K562 (cell line): ENCODE measurements at regions not wholly inside any gene's neighbourhood (a gene's known extent, or its start where the extent isn't known, plus 50 kb on each side); places are given as distances from the start of the nearest gene placed in this dataset.

Experiments used
- ATAC-seq: fragments of 200-7000 bp; cut with Tn5 transposase; 3 replicates; pipeline ENCODE4 v1.9.1; 2020; ENCODE audit warnings: moderate library complexity
- BruUV-seq: library from RNA; stranded (reverse); fragments of 400-500 nt; replicated peaks from 2 replicates; lab custom pipeline; 2021; lab: Mats Ljungman, UMichigan
- CTCF ChIA-PET: fragments of 300-600 bp; formaldehyde crosslinking; extraction: SDS; loops from one replicate; lab custom pipeline; 2021; ENCODE audit warnings: low intra/inter-chr PET ratio; lab: Yijun Ruan, JAX
- POLR2A ChIA-PET: fragments of 300-600, 350-650 bp; sonication (Branson Sonifier 250); formaldehyde crosslinking; extraction: SDS; loops from one replicate; lab custom pipeline; 2021; ENCODE audit warnings: antibody characterized with exemption, inconsistent platforms; lab: Yijun Ruan, JAX
- DNase-seq, 4 experiments: peaks; one replicate each; pipeline versions ENCODE4 v3.0.0 to v3.0.0-alpha.2; 2011 to 2018; ENCODE audit warnings: low spot score in 3 of 4, mixed read lengths in 3 of 4; ENCODE audit errors: extremely low read depth in 1 of 4
- FAIRE-seq: peaks from 2 replicates; lab custom pipeline; 2011; peaks lifted over from hg19 to GRCh38; lab: Jason Lieb, UNC
- H2AFZ ChIP-seq: 2 replicates; pipeline ENCODE4 v1.6.0; 2011; ENCODE audit warnings: low read depth, low read length, control low read depth, inconsistent platforms
- H3K27ac ChIP-seq: fragments of 200-600 bp; 3 replicates; pipeline ENCODE4 v1.8.0; 2011; ENCODE audit warnings: low read depth, mild to moderate bottlenecking, control low read depth, inconsistent platforms, low read length, moderate library complexity, mixed read lengths; ENCODE audit errors: extremely low read depth
- H3K27me3 ChIP-seq, 2 experiments: fragments of 300-600 bp in 1 of 2; 2 replicates in 1 of 2; 3 replicates in 1 of 2; pipeline versions ENCODE4 v1.6.0 to v1.8.0; 2011; ENCODE audit warnings: inconsistent platforms in 2 of 2, low read length in 2 of 2, mild to moderate bottlenecking in 1 of 2, mixed read lengths in 1 of 2, moderate library complexity in 1 of 2; ENCODE audit not compliant: control insufficient read depth in 2 of 2, insufficient read depth in 2 of 2
- H3K36me3 ChIP-seq: fragments of 300-600 bp; 3 replicates; pipeline ENCODE4 v1.8.0; 2011; ENCODE audit warnings: mild to moderate bottlenecking, low read length, inconsistent platforms; ENCODE audit not compliant: control insufficient read depth, insufficient read depth
- H3K4me1 ChIP-seq, 2 experiments: fragments of 200-600 bp in 1 of 2; replicated peaks in 1 of 2; 2 replicates in 1 of 2; 3 replicates in 1 of 2; pipeline versions ENCODE4 v1.5.1 to v1.8.0; 2011; ENCODE audit warnings: inconsistent platforms in 2 of 2, low read length in 2 of 2, mild to moderate bottlenecking in 1 of 2, mixed read lengths in 1 of 2, moderate library complexity in 1 of 2; ENCODE audit not compliant: control insufficient read depth in 2 of 2, insufficient read depth in 2 of 2
- H3K4me2 ChIP-seq: 2 replicates; pipeline ENCODE4 v1.6.1; 2011; ENCODE audit warnings: low read length, control low read depth, inconsistent platforms, mixed read lengths; ENCODE audit not compliant: insufficient read depth
- H3K4me3 ChIP-seq: fragments of 200-600 bp; sonication (generic), shearing (Covaris generic); 2 replicates; pipeline ENCODE4 v1.5.1; 2016; ENCODE audit warnings: control low read depth, inconsistent platforms
- H3K79me2 ChIP-seq: fragments of 200-600 bp; 3 replicates; pipeline ENCODE4 v1.8.0; 2011; ENCODE audit warnings: low read length, inconsistent platforms; ENCODE audit not compliant: control insufficient read depth, insufficient read depth
- H3K9ac ChIP-seq, 2 experiments: 2 replicates each; pipeline versions ENCODE4 v1.6.0 to v1.6.1; 2011; ENCODE audit warnings: low read depth in 2 of 2, low read length in 2 of 2, control low read depth in 1 of 2, inconsistent platforms in 1 of 2, mild to moderate bottlenecking in 1 of 2, mixed read lengths in 1 of 2; ENCODE audit not compliant: insufficient read depth in 1 of 2
- H3K9me1 ChIP-seq: one replicate; pipeline ENCODE4 v1.6.0; 2011; ENCODE audit warnings: inconsistent platforms, mild to moderate bottlenecking, low read length, moderate library complexity; ENCODE audit not compliant: control insufficient read depth, insufficient read depth
- H3K9me3 ChIP-seq: replicated peaks from 2 replicates; pipeline ENCODE4 v1.5.1; 2011; ENCODE audit warnings: low read depth, low read length, inconsistent platforms; ENCODE audit not compliant: control insufficient read depth, insufficient read depth
- H4K20me1 ChIP-seq: replicated peaks from 2 replicates; pipeline ENCODE4 v1.6.1; 2011; ENCODE audit warnings: low read length, inconsistent platforms, mixed read lengths; ENCODE audit not compliant: control insufficient read depth, insufficient read depth
- CBX3 ChIP-seq, 2 experiments: IDR thresholded peaks; 1 replicate in 1 of 2; 2 replicates in 1 of 2; pipeline ENCODE4 v1.6.1; 2012; ENCODE audit warnings: inconsistent platforms in 2 of 2, low read length in 2 of 2, borderline replicate concordance in 1 of 2, control low read depth in 1 of 2
- CEBPB ChIP-seq: fragments of 450-650 bp; IDR thresholded peaks from 2 replicates; pipeline ENCODE4 v1.6.1; 2016; ENCODE audit warnings: missing genetic modification characterization, missing compliant biosample characterization
- FOSL1 ChIP-seq: fragments of 200-800 bp; sonication (Bioruptor generic); conservative IDR thresholded peaks from 2 replicates; pipeline ENCODE4 v1.6.1; 2016; ENCODE audit warnings: missing genetic modification characterization, missing compliant biosample characterization
- MBD1 ChIP-seq: fragments of 250-450 bp; sonication (Bioruptor Pico); IDR thresholded peaks from 2 replicates; pipeline ENCODE4 v1.8.0; 2022; ENCODE audit warnings: inconsistent platforms
- MEF2A ChIP-seq: IDR thresholded peaks from 2 replicates; pipeline ENCODE4 v1.6.1; 2011; ENCODE audit warnings: low read depth, mild to moderate bottlenecking, low read length, moderate library complexity; ENCODE audit not compliant: control insufficient read depth
- NFIC ChIP-seq: fragments of 450-650 bp; IDR thresholded peaks from 2 replicates; pipeline ENCODE4 v1.6.1; 2017; ENCODE audit warnings: mild to moderate bottlenecking, inconsistent platforms
- PCBP2 ChIP-seq: fragments of 200-400 bp; formaldehyde crosslinking; IDR thresholded peaks from 2 replicates; pipeline ENCODE4 v1.6.1; 2018; ENCODE audit warnings: low read length, low read depth, mild to moderate bottlenecking, moderate library complexity; ENCODE audit not compliant: poor library complexity, severe bottlenecking
- RBM39 ChIP-seq: fragments of 200-400 bp; formaldehyde crosslinking; optimal IDR thresholded peaks from 2 replicates; pipeline ENCODE3; 2018; ENCODE audit warnings: low read depth, low read length
- SOX6 ChIP-seq: fragments of 450-650 bp; IDR thresholded peaks from 2 replicates; pipeline ENCODE4 v1.6.1; 2014; ENCODE audit warnings: mild to moderate bottlenecking
- U2AF1 ChIP-seq: fragments of 200-400 bp; formaldehyde crosslinking; optimal IDR thresholded peaks from 2 replicates; pipeline ENCODE3; 2017; ENCODE audit warnings: mild to moderate bottlenecking, low read depth, low read length, moderate library complexity
- WGBS: fragments of 100-300 bp; shearing (Covaris generic); methylation state at CpG from one replicate; pipeline ENCODE4 v1.1.6; 2016; ENCODE audit warnings: low coverage, mixed read lengths; ENCODE audit not compliant: insufficient coverage; ENCODE audit errors: missing lambda C conversion rate; 5-methylcytosine and 5-hydroxymethylcytosine counted together
- in situ Hi-C: fragments of 300-500 bp; cut with MboI; formaldehyde crosslinking; loops from 4 replicates; pipeline ENCODE4 v1.15.0; 2018; ENCODE audit warnings: inconsistent platforms, mixed read lengths
- intact Hi-C: fragments of 100-400 bp; cut with micrococcal nuclease; formaldehyde crosslinking; loops from 2 replicates; pipeline ENCODE4 v1.14.2; 2022
- TF ChIP-seq, protein P1 (sequence below): IDR thresholded peaks from 2 replicates; pipeline ENCODE4 v1.6.1; 2016; ENCODE audit warnings: missing genetic modification characterization, missing compliant biosample characterization

DNA sequence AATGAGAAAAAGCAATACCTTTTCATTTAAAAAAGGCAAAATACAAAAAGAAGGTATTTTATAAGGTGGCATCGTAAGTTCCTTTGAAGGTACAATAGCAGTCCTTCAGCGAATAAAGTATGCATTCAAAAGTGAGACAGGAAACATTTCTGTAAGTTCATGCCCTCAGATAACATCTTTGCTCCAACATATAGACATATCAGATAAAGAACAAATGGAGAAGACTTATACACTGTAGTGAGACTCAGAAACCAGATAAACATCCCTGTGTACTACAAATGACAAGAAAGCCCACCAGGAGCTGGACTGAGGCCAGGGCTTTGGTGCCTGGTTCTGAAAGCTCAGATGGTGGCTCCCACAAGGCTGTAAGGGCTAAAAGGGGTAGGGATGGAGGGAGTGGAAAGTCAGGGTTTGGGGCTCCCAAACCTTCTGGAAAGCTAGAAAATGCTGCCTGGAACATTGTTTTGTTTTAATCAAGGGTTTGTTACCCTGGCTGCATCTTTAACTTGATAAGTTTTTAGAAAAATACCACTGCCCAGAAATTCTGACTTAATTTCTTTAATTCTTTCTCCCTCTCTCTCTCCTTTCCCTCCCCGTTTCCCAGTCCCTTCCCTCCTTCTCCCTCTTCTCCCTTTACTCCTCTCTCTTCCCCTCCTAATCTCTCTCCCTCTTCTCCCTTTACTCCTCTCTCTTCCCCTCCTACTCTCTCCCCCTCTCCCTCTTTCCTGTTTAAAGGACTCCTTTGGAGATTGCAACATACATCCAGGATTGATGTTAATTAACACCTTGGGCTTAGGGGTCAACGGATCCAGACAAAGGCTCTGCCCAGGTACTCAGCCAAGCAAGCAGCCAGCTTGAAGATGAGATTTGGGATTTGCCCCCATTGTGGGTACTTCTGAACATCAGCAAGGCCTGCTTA lies 126.1 kb downstream of the AQP9 start:
- ATAC-seq (no peak), DNase-seq (no peak)
- POLR2A ChIA-PET: no interaction called here
- Histone ChIP-seq H3K27ac (no peak overlapping the region), H3K4me1 (peaks cover 0 to 10% of the 10 kb centered on the region in 2 experiments; a peak in 2 of 5 replicates)
- in situ Hi-C loops: no loop called here
- TF ChIP-seq CBX3 (IDR thresholded peaks at IDR 0.05; ENCODE audit: borderline replicate concordance in 1 of 2, low read length in 2 of 2) (no peak), SOX6 (peak; percentile 38; the same call in 1 of the 2 replicates), FOSL1 (tag) (0 out of 2 replicates have a peak, but pooled peaks have one; percentile 17), PCBP2 (peak; percentile 34), MBD1 (CRISPR knock-in tag) (no peak), U2AF1 (no peak), NFIC (peak; percentile 34; the same call in 1 of the 2 replicates), MEF2A (no peak), CEBPB (tag) (peak; percentile 58), RBM39 (no peak)
- TF ChIP-seq, protein P1, sequence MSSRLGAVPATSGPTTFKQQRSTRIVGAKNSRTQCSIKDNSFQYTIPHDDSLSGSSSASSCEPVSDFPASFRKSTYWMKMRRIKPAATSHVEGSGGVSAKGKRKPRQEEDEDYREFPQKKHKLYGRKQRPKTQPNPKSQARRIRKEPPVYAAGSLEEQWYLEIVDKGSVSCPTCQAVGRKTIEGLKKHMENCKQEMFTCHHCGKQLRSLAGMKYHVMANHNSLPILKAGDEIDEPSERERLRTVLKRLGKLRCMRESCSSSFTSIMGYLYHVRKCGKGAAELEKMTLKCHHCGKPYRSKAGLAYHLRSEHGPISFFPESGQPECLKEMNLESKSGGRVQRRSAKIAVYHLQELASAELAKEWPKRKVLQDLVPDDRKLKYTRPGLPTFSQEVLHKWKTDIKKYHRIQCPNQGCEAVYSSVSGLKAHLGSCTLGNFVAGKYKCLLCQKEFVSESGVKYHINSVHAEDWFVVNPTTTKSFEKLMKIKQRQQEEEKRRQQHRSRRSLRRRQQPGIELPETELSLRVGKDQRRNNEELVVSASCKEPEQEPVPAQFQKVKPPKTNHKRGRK (tag): peak; percentile 66
- TF ChIP-seq, all 486 proteins: peak for 6
- Histone ChIP-seq H4K20me1 (no peaks in the 10 kb centered on the region), H3K27me3 (no peaks in the 10 kb centered on the region), H3K36me3 (no peaks in the 10 kb centered on the region), H3K9me3 (no peaks in the 10 kb centered on the region), H3K4me3 (no peak overlapping the region), H3K9ac (no peak overlapping the region), H3K9me1 (peaks cover 2% of the 10 kb centered on the region), H3K79me2 (no peaks in the 10 kb centered on the region), H3K4me2 (no peak overlapping the region), H2AFZ (peak overlapping the region; percentile 14; the same call in 1 of the 2 replicates)
- WGBS: 32% methylated on average over 3 of the region's 4 CpGs
- intact Hi-C loops: no loop called here
- BruUV-seq: no TSS peak
- CTCF ChIA-PET: no interaction called here
- FAIRE-seq: no peak
